CD4-positive, alpha-beta T cell treated with Interleukin-17A for 4 hours (primary cell): ENCODE measurements at regions not wholly inside any gene's neighbourhood (a gene's known extent, or its start where the extent isn't known, plus 50 kb on each side); places are given as distances from the start of the nearest gene placed in this dataset.
"Not testable (repeated sequence)": the region's sequence is repeated elsewhere in the genome, so short reads cannot be mapped to it uniquely, and the experiment has no call there.

ENCODE experiments used
- DNase-seq: peaks from one replicate; pipeline ENCODE4 v3.0.0-alpha.2; 2020; ENCODE audit warnings: mixed read lengths

GRCh38 chr13:110044551-110045111 is 258.2 kb upstream of the IRS2 start:
- DNase-seq = no peak

- no peak for DNase-seq
These were observed 256.0 kb upstream of the IRS2 start for GRCh38 chr13:110042253-110042950.

GRCh38 chr13:110041638-110042037 is 255.3 kb upstream of the IRS2 start:
- not testable (repeated sequence) for DNase-seq

GRCh38 chr13:110037925-110038573 is 251.7 kb upstream of the IRS2 start:
- no peak for DNase-seq

GRCh38 chr13:110036060-110036459 is 249.7 kb upstream of the IRS2 start:
- DNase-seq = no peak

GRCh38 chr13:110034031-110034549 is 247.7 kb upstream of the IRS2 start:
- no peak for DNase-seq

GRCh38 chr13:110032969-110033368 is 246.6 kb upstream of the IRS2 start:
- DNase-seq = no peak

GRCh38 chr13:110030394-110030928 is 244.1 kb upstream of the IRS2 start:
- DNase-seq = no peak

- no peak for DNase-seq
These were observed 242.6 kb upstream of the IRS2 start for GRCh38 chr13:110028838-110029621.

- DNase-seq = no peak
These were observed 241.9 kb upstream of the IRS2 start for GRCh38 chr13:110028311-110028710.

- no peak for DNase-seq
These were observed 241.3 kb upstream of the IRS2 start for GRCh38 chr13:110027470-110028240.

GRCh38 chr13:110024645-110024980 is 238.2 kb upstream of the IRS2 start:
- DNase-seq = no peak

GRCh38 chr13:110023729-110024644 is 237.6 kb upstream of the IRS2 start:
- no peak for DNase-seq

- DNase-seq = no peak
These were observed 231.6 kb upstream of the IRS2 start for GRCh38 chr13:110018009-110018408.

GRCh38 chr13:110017379-110017778 is 231.0 kb upstream of the IRS2 start:
- no peak for DNase-seq

GRCh38 chr13:110015253-110015652 is 228.9 kb upstream of the IRS2 start:
- no peak for DNase-seq

- no peak for DNase-seq
These were observed 228.3 kb upstream of the IRS2 start for GRCh38 chr13:110014719-110015118.

- DNase-seq = no peak
These were observed 225.8 kb upstream of the IRS2 start for GRCh38 chr13:110012102-110012739.

GRCh38 chr13:110010404-110011138 is 224.2 kb upstream of the IRS2 start:
- no peak for DNase-seq

GRCh38 chr13:110008816-110009215 is 222.4 kb upstream of the IRS2 start:
- DNase-seq = no peak
